ENCODE measurements at regions not wholly inside any gene's neighbourhood (a gene's known extent, or its start where the extent isn't known, plus 50 kb on each side); places are given as distances from the start of the nearest gene placed in this dataset.

DNA sequence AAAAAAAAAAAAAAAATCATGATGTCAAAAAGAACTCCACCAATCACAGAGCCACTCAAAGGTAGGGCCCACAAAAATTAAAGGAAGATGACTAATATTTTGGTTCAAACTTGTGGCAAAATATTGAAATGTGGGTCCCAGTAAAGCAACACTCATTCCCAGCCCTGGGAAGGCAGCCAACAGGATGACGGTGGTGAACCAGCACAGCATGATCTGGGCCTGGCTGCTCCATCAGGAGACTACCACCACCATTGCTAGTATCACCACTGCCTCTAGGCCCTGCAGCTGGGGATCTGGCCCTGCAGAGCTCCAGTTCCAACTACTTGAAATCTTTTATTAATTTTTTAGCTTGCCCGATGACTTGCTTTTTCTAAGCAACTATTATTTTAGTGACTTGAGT lies 206.8 kb upstream of the ITGA1 start:
- Histone ChIP-seq H3K4me1 (ENCODE audit: control insufficient read depth, insufficient read depth, low read length) (no peaks in the 10 kb centered on the region), H3K79me2 (ENCODE audit: control insufficient read depth, insufficient read depth, low read length) (no peaks in the 10 kb centered on the region), H3K27ac (ENCODE audit: control insufficient read depth, insufficient read depth) (no peak overlapping the region), H2AFZ (ENCODE audit: control insufficient read depth, low read depth, low read length) (no peak overlapping the region), H3K9ac (ENCODE audit: control insufficient read depth, insufficient read depth, low read length) (no peak overlapping the region), H3K4me3 (no peak overlapping the region), H4K20me1 (ENCODE audit: control insufficient read depth, insufficient read depth) (no peaks in the 10 kb centered on the region), H3K4me2 (ENCODE audit: control insufficient read depth, insufficient read depth) (no peak overlapping the region), H3K27me3 (replicated peaks in 1 of 2; ENCODE audit: control insufficient read depth in 2 of 2, insufficient read depth in 2 of 2, low read length in 1 of 2) (no peaks in the 10 kb centered on the region), H3K9me3 (replicated peaks; ENCODE audit: control insufficient read depth, insufficient read depth, low read length) (no peaks in the 10 kb centered on the region), H3K36me3 (ENCODE audit: control insufficient read depth in 2 of 2, insufficient read depth in 2 of 2, low read length in 1 of 2) (no peaks in the 10 kb centered on the region)
- ATAC-seq (no peak), FAIRE-seq (no peak), DNase-seq (ENCODE audit: low read depth, low spot score) (no peak)
- WGBS (ENCODE audit: insufficient coverage, insufficient replicate concordance, low lambda C conversion rate, missing lambda C conversion rate) = 42% methylated on average over 2 of the region's 2 CpGs
- CTCF ChIA-PET = no interaction called here
- RAD21 ChIA-PET (ENCODE audit: unreplicated experiment) = no interaction called here
- in situ Hi-C loops (cut with MboI) (no loop called here), intact Hi-C loops (cut with micrococcal nuclease; ENCODE audit: unreplicated experiment) (no loop called here)
- SMC1A ChIA-PET (ENCODE audit: uncharacterized antibody, unreplicated experiment) = no interaction called here
- POLR2A ChIA-PET = no interaction called here
- BruUV-seq (replicated peaks) = no TSS peak
- TF ChIP-seq BCL11A (IDR thresholded peaks at IDR 0.05; ENCODE audit: low read depth, low read length) (no peak), KLF5 (IDR thresholded peaks at IDR 0.05; ENCODE audit: partially characterized antibody) (no peak), MTA3 (IDR thresholded peaks at IDR 0.05; ENCODE audit: borderline replicate concordance, low read length) (no peak), ZZZ3 (IDR thresholded peaks at IDR 0.05; ENCODE audit: control insufficient read depth, insufficient read length, low read depth) (no peak), NFIC (IDR thresholded peaks at IDR 0.05; ENCODE audit: low read depth, low read length) (no peak), NFYB (IDR thresholded peaks at IDR 0.05; ENCODE audit: insufficient read depth, low read depth, low read length) (no peak), IKZF1 (conservative IDR thresholded peaks at IDR 0.05) (no peak), RAD51 (IDR thresholded peaks at IDR 0.05) (no peak), NFXL1 (IDR thresholded peaks at IDR 0.05; ENCODE audit: borderline replicate concordance) (no peak), HCFC1 (IDR thresholded peaks at IDR 0.05; ENCODE audit: low read length) (no peak), GABPA (IDR thresholded peaks at IDR 0.05; ENCODE audit: low read depth) (no peak), CBX3 (IDR thresholded peaks at IDR 0.05; ENCODE audit: borderline replicate concordance, low read depth) (no peak), ATF7 (IDR thresholded peaks at IDR 0.05; ENCODE audit: low read depth) (no peak)
- TF ChIP-seq, protein P1, sequence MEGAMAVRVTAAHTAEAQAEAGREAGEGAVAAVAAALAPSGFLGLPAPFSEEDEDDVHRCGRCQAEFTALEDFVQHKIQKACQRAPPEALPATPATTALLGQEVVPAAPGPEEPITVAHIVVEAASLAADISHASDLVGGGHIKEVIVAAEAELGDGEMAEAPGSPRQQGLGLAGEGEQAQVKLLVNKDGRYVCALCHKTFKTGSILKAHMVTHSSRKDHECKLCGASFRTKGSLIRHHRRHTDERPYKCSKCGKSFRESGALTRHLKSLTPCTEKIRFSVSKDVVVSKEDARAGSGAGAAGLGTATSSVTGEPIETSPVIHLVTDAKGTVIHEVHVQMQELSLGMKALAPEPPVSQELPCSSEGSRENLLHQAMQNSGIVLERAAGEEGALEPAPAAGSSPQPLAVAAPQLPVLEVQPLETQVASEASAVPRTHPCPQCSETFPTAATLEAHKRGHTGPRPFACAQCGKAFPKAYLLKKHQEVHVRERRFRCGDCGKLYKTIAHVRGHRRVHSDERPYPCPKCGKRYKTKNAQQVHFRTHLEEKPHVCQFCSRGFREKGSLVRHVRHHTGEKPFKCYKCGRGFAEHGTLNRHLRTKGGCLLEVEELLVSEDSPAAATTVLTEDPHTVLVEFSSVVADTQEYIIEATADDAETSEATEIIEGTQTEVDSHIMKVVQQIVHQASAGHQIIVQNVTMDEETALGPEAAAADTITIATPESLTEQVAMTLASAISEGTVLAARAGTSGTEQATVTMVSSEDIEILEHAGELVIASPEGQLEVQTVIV (IDR thresholded peaks at IDR 0.05; ENCODE audit: borderline replicate concordance, partially characterized antibody) = no peak
- TF ChIP-seq, protein P2, sequence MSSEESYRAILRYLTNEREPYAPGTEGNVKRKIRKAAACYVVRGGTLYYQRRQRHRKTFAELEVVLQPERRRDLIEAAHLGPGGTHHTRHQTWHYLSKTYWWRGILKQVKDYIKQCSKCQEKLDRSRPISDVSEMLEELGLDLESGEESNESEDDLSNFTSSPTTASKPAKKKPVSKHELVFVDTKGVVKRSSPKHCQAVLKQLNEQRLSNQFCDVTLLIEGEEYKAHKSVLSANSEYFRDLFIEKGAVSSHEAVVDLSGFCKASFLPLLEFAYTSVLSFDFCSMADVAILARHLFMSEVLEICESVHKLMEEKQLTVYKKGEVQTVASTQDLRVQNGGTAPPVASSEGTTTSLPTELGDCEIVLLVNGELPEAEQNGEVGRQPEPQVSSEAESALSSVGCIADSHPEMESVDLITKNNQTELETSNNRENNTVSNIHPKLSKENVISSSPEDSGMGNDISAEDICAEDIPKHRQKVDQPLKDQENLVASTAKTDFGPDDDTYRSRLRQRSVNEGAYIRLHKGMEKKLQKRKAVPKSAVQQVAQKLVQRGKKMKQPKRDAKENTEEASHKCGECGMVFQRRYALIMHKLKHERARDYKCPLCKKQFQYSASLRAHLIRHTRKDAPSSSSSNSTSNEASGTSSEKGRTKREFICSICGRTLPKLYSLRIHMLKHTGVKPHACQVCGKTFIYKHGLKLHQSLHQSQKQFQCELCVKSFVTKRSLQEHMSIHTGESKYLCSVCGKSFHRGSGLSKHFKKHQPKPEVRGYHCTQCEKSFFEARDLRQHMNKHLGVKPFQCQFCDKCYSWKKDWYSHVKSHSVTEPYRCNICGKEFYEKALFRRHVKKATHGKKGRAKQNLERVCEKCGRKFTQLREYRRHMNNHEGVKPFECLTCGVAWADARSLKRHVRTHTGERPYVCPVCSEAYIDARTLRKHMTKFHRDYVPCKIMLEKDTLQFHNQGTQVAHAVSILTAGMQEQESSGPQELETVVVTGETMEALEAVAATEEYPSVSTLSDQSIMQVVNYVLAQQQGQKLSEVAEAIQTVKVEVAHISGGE (CRISPR knock-in tag; IDR thresholded peaks at IDR 0.05) = no peak
- TF ChIP-seq, protein P3, sequence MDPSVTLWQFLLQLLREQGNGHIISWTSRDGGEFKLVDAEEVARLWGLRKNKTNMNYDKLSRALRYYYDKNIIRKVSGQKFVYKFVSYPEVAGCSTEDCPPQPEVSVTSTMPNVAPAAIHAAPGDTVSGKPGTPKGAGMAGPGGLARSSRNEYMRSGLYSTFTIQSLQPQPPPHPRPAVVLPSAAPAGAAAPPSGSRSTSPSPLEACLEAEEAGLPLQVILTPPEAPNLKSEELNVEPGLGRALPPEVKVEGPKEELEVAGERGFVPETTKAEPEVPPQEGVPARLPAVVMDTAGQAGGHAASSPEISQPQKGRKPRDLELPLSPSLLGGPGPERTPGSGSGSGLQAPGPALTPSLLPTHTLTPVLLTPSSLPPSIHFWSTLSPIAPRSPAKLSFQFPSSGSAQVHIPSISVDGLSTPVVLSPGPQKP (IDR thresholded peaks at IDR 0.05; ENCODE audit: low read depth, low read length) = no peak
- TF ChIP-seq, protein P4, sequence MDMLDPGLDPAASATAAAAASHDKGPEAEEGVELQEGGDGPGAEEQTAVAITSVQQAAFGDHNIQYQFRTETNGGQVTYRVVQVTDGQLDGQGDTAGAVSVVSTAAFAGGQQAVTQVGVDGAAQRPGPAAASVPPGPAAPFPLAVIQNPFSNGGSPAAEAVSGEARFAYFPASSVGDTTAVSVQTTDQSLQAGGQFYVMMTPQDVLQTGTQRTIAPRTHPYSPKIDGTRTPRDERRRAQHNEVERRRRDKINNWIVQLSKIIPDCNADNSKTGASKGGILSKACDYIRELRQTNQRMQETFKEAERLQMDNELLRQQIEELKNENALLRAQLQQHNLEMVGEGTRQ (IDR thresholded peaks at IDR 0.05; ENCODE audit: borderline replicate concordance, low read depth, low read length) = no peak
